Gastrocnemius medialis (tissue), 4 donors: ENCODE measurements at regions not wholly inside any gene's neighbourhood (a gene's known extent, or its start where the extent isn't known, plus 50 kb on each side); places are given as distances from the start of the nearest gene placed in this dataset.

Source experiments
- POLR2A ChIP-seq, 2 donors: fragments of 450-650 bp; IDR thresholded peaks; one replicate each; pipeline ENCODE4 v1.6.1; 2017; ENCODE audit warnings: antibody characterized with exemption in 2 of 2, mild to moderate bottlenecking in 2 of 2, moderate library complexity in 2 of 2
- TF ChIP-seq, protein P1 (sequence below), 5 experiments: fragments of 450-650 bp in 3 of 5; fragments of 200-600 bp in 2 of 5; sonication (generic) in 2 of 5; IDR thresholded peaks in 4 of 5; conservative IDR thresholded peaks in 1 of 5; 1 replicate in 4 of 5; 2 replicates in 1 of 5; pipeline ENCODE4 v1.5.1; 2016 to 2019; ENCODE audit warnings: antibody characterized with exemption in 5 of 5, mild to moderate bottlenecking in 3 of 5, moderate library complexity in 3 of 5

DNA sequence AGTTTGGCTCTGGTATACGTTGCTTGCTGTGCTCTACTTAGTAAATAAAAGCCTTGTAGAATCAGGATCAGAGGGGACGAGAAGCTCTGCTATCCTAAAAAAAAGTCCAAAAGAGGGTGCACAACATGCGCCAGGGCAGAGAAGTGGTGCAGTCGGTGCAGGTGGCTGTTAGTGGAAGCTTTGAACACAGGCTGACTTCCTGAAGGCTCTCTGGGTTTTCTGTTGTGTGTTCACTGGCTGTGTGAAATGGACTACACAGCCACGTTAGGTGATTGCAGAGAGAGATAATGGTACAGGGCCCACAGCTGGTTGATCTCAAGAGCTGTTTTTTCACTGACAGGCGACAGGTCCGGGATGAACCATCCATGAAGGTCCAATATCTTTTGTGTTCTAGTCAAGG lies 167.4 kb downstream of the TMEM167A start:
- TF ChIP-seq, protein P1, sequence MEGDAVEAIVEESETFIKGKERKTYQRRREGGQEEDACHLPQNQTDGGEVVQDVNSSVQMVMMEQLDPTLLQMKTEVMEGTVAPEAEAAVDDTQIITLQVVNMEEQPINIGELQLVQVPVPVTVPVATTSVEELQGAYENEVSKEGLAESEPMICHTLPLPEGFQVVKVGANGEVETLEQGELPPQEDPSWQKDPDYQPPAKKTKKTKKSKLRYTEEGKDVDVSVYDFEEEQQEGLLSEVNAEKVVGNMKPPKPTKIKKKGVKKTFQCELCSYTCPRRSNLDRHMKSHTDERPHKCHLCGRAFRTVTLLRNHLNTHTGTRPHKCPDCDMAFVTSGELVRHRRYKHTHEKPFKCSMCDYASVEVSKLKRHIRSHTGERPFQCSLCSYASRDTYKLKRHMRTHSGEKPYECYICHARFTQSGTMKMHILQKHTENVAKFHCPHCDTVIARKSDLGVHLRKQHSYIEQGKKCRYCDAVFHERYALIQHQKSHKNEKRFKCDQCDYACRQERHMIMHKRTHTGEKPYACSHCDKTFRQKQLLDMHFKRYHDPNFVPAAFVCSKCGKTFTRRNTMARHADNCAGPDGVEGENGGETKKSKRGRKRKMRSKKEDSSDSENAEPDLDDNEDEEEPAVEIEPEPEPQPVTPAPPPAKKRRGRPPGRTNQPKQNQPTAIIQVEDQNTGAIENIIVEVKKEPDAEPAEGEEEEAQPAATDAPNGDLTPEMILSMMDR (IDR thresholded peaks at IDR 0.05 in 4 of 5, conservative IDR thresholded peaks at IDR 0.05 in 1 of 5), result no peak
- no peak for TF ChIP-seq POLR2A (IDR thresholded peaks at IDR 0.05)
